ENCODE measurements at regions not wholly inside any gene's neighbourhood (a gene's known extent, or its start where the extent isn't known, plus 50 kb on each side); places are given as distances from the start of the nearest gene placed in this dataset.
"Not testable (repeated sequence)": the region's sequence is repeated elsewhere in the genome, so short reads cannot be mapped to it uniquely, and the experiment has no call there.

- Histone ChIP-seq H2AK5ac (ENCODE audit: low read length, severe bottlenecking) (no peak overlapping the region), H3K23ac (ENCODE audit: low read length in 2 of 2) (no peak overlapping the region), H2AFZ (ENCODE audit: low read depth, low read length) (no peak overlapping the region), H3K4me1 (ENCODE audit: control insufficient read depth, insufficient read depth, low read depth, low read length) (no peaks in the 10 kb centered on the region), H2BK5ac (ENCODE audit: low read depth, low read length, poor library complexity, severe bottlenecking) (no peak overlapping the region), H2BK12ac (ENCODE audit: low read length in 2 of 2) (no peak overlapping the region), H4K91ac (ENCODE audit: low read length) (no peak overlapping the region), H4K8ac (ENCODE audit: low read length) (no peak overlapping the region), H3K18ac (ENCODE audit: low read depth in 1 of 2, low read length in 2 of 2) (no peak overlapping the region), H2BK120ac (ENCODE audit: low read depth, low read length) (no peak overlapping the region), H3K4me2 (ENCODE audit: low read length, poor library complexity, severe bottlenecking) (no peak overlapping the region), H3K79me1 (replicated peaks; ENCODE audit: low read length, poor library complexity, severe bottlenecking) (no peaks in the 10 kb centered on the region), H3K36me3 (ENCODE audit: control insufficient read depth in 1 of 2, insufficient read depth in 2 of 2, low read depth in 1 of 2, low read length in 2 of 2) (no peaks in the 10 kb centered on the region), H3K14ac (ENCODE audit: low read length in 2 of 2) (no peak overlapping the region), H3K27me3 (ENCODE audit: control insufficient read depth in 1 of 2, insufficient read depth in 1 of 2, low read length in 2 of 2) (no peaks in the 10 kb centered on the region), H3K9me3 (ENCODE audit: control insufficient read depth, low read length) (no peaks in the 10 kb centered on the region), H3K4ac (ENCODE audit: low read depth in 1 of 2, low read length in 2 of 2) (no peak overlapping the region), H3K9ac (ENCODE audit: low read length) (no peak overlapping the region), H2BK15ac (ENCODE audit: low read depth, poor library complexity, severe bottlenecking) (no peak overlapping the region), H3K27ac (ENCODE audit: low read length, poor library complexity, severe bottlenecking) (no peak overlapping the region), H3K4me3 (ENCODE audit: insufficient read depth in 1 of 2, low read depth in 1 of 2, low read length in 2 of 2) (no peak overlapping the region)
- 68% methylated on average over 2 of the region's 2 CpGs for WGBS
- DNase-seq: no peak
These were observed 116.1 kb downstream of the POM121L12 start for GRCh38 chr7:53151496-53151895.

- not testable (repeated sequence) for H3K27ac ChIP-seq (ENCODE audit: low read length, poor library complexity, severe bottlenecking); H2BK120ac ChIP-seq (ENCODE audit: low read depth, low read length); H3K4me3 ChIP-seq (ENCODE audit: insufficient read depth in 1 of 2, low read depth in 1 of 2, low read length in 2 of 2); H3K4me1 ChIP-seq (ENCODE audit: control insufficient read depth, insufficient read depth, low read depth, low read length); H3K23ac ChIP-seq (ENCODE audit: low read length in 2 of 2); H3K36me3 ChIP-seq (ENCODE audit: control insufficient read depth in 1 of 2, insufficient read depth in 2 of 2, low read depth in 1 of 2, low read length in 2 of 2); DNase-seq; H4K91ac ChIP-seq (ENCODE audit: low read length); H4K8ac ChIP-seq (ENCODE audit: low read length); H3K14ac ChIP-seq (ENCODE audit: low read length in 2 of 2); H2AK5ac ChIP-seq (ENCODE audit: low read length, severe bottlenecking); H2BK15ac ChIP-seq (ENCODE audit: low read depth, poor library complexity, severe bottlenecking); H3K4me2 ChIP-seq (ENCODE audit: low read length, poor library complexity, severe bottlenecking); H2BK12ac ChIP-seq (ENCODE audit: low read length in 2 of 2); H3K18ac ChIP-seq (ENCODE audit: low read depth in 1 of 2, low read length in 2 of 2); H2BK5ac ChIP-seq (ENCODE audit: low read depth, low read length, poor library complexity, severe bottlenecking); H3K9ac ChIP-seq (ENCODE audit: low read length); H2AFZ ChIP-seq (ENCODE audit: low read depth, low read length); H3K4ac ChIP-seq (ENCODE audit: low read depth in 1 of 2, low read length in 2 of 2); H3K79me1 ChIP-seq (replicated peaks; ENCODE audit: low read length, poor library complexity, severe bottlenecking); H3K27me3 ChIP-seq (ENCODE audit: control insufficient read depth in 1 of 2, insufficient read depth in 1 of 2, low read length in 2 of 2)
- 91% methylated on average over 27 of the region's 27 CpGs for WGBS
- peaks cover 18% of the 10 kb centered on the region for H3K9me3 ChIP-seq (ENCODE audit: control insufficient read depth, low read length)
These were observed 151.8 kb downstream of the POM121L12 start for GRCh38 chr7:53187184-53187583.

GRCh38 chr7:53191191-53191695 lies 155.8 kb downstream of the POM121L12 start:
- no peak overlapping the region for H2BK5ac ChIP-seq (ENCODE audit: low read depth, low read length, poor library complexity, severe bottlenecking)
- no peak overlapping the region for H3K9ac ChIP-seq (ENCODE audit: low read length)
- DNase-seq: no peak
- H3K4me1 ChIP-seq (ENCODE audit: control insufficient read depth, insufficient read depth, low read depth, low read length): no peaks in the 10 kb centered on the region
- H3K27ac ChIP-seq (ENCODE audit: low read length, poor library complexity, severe bottlenecking): no peak overlapping the region
- no peak overlapping the region for H2AFZ ChIP-seq (ENCODE audit: low read depth, low read length)
- H4K8ac ChIP-seq (ENCODE audit: low read length): no peak overlapping the region
- no peak overlapping the region for H4K91ac ChIP-seq (ENCODE audit: low read length)
- H3K18ac ChIP-seq (ENCODE audit: low read depth in 1 of 2, low read length in 2 of 2): no peak overlapping the region
- no peak overlapping the region for H3K4ac ChIP-seq (ENCODE audit: low read depth in 1 of 2, low read length in 2 of 2)
- no peaks in the 10 kb centered on the region for H3K9me3 ChIP-seq (ENCODE audit: control insufficient read depth, low read length)
- H3K27me3 ChIP-seq (ENCODE audit: control insufficient read depth in 1 of 2, insufficient read depth in 1 of 2, low read length in 2 of 2): no peaks in the 10 kb centered on the region
- no peak overlapping the region for H3K14ac ChIP-seq (ENCODE audit: low read length in 2 of 2)
- H3K23ac ChIP-seq (ENCODE audit: low read length in 2 of 2): no peak overlapping the region
- H3K79me1 ChIP-seq (replicated peaks; ENCODE audit: low read length, poor library complexity, severe bottlenecking): no peaks in the 10 kb centered on the region
- no peak overlapping the region for H3K4me3 ChIP-seq (ENCODE audit: insufficient read depth in 1 of 2, low read depth in 1 of 2, low read length in 2 of 2)
- H2BK15ac ChIP-seq (ENCODE audit: low read depth, poor library complexity, severe bottlenecking): no peak overlapping the region
- H2BK12ac ChIP-seq (ENCODE audit: low read length in 2 of 2): no peak overlapping the region
- H2AK5ac ChIP-seq (ENCODE audit: low read length, severe bottlenecking): no peak overlapping the region
- H3K4me2 ChIP-seq (ENCODE audit: low read length, poor library complexity, severe bottlenecking): no peak overlapping the region
- 91% methylated on average over 3 of the region's 3 CpGs for WGBS
- H2BK120ac ChIP-seq (ENCODE audit: low read depth, low read length): no peak overlapping the region
- H3K36me3 ChIP-seq (ENCODE audit: control insufficient read depth in 1 of 2, insufficient read depth in 2 of 2, low read depth in 1 of 2, low read length in 2 of 2): no peaks in the 10 kb centered on the region

GRCh38 chr7:53191836-53192443 lies 156.5 kb downstream of the POM121L12 start:
- H4K91ac ChIP-seq (ENCODE audit: low read length): no peak overlapping the region
- H3K79me1 ChIP-seq (replicated peaks; ENCODE audit: low read length, poor library complexity, severe bottlenecking): no peaks in the 10 kb centered on the region
- no peak overlapping the region for H3K4me3 ChIP-seq (ENCODE audit: insufficient read depth in 1 of 2, low read depth in 1 of 2, low read length in 2 of 2)
- H2AFZ ChIP-seq (ENCODE audit: low read depth, low read length): no peak overlapping the region
- 78% methylated on average over 6 of the region's 6 CpGs for WGBS
- H3K27ac ChIP-seq (ENCODE audit: low read length, poor library complexity, severe bottlenecking): no peak overlapping the region
- H4K8ac ChIP-seq (ENCODE audit: low read length): no peak overlapping the region
- H3K14ac ChIP-seq (ENCODE audit: low read length in 2 of 2): no peak overlapping the region
- no peak overlapping the region for H3K18ac ChIP-seq (ENCODE audit: low read depth in 1 of 2, low read length in 2 of 2)
- no peak overlapping the region for H2BK15ac ChIP-seq (ENCODE audit: low read depth, poor library complexity, severe bottlenecking)
- no peaks in the 10 kb centered on the region for H3K27me3 ChIP-seq (ENCODE audit: control insufficient read depth in 1 of 2, insufficient read depth in 1 of 2, low read length in 2 of 2)
- H3K36me3 ChIP-seq (ENCODE audit: control insufficient read depth in 1 of 2, insufficient read depth in 2 of 2, low read depth in 1 of 2, low read length in 2 of 2): no peaks in the 10 kb centered on the region
- H3K4me1 ChIP-seq (ENCODE audit: control insufficient read depth, insufficient read depth, low read depth, low read length): no peaks in the 10 kb centered on the region
- no peak for DNase-seq
- H2BK5ac ChIP-seq (ENCODE audit: low read depth, low read length, poor library complexity, severe bottlenecking): no peak overlapping the region
- H3K23ac ChIP-seq (ENCODE audit: low read length in 2 of 2): no peak overlapping the region
- no peak overlapping the region for H2BK12ac ChIP-seq (ENCODE audit: low read length in 2 of 2)
- H2AK5ac ChIP-seq (ENCODE audit: low read length, severe bottlenecking): no peak overlapping the region
- H3K9me3 ChIP-seq (ENCODE audit: control insufficient read depth, low read length): no peaks in the 10 kb centered on the region
- no peak overlapping the region for H3K4me2 ChIP-seq (ENCODE audit: low read length, poor library complexity, severe bottlenecking)
- no peak overlapping the region for H3K4ac ChIP-seq (ENCODE audit: low read depth in 1 of 2, low read length in 2 of 2)
- no peak overlapping the region for H3K9ac ChIP-seq (ENCODE audit: low read length)
- H2BK120ac ChIP-seq (ENCODE audit: low read depth, low read length): no peak overlapping the region

All from mesenchymal stem cell (in vitro differentiated cells and primary cell).